K562 (cell line): ENCODE measurements at regions not wholly inside any gene's neighbourhood (a gene's known extent, or its start where the extent isn't known, plus 50 kb on each side); places are given as distances from the start of the nearest gene placed in this dataset.

Source experiments
- RAD51 ChIP-seq: fragments of 450-650 bp; IDR thresholded peaks from 2 replicates; pipeline ENCODE4 v1.7.1; 2016; ENCODE audit warnings: low read depth, mild to moderate bottlenecking, borderline replicate concordance
- ZNF407 ChIP-seq: fragments of 450-650 bp; IDR thresholded peaks from 2 replicates; pipeline ENCODE4 v1.6.1; 2016; ENCODE audit warnings: low read depth
- TF ChIP-seq, protein P1 (sequence below): fragments of 200-600 bp; sonication (generic); IDR thresholded peaks from one replicate; pipeline ENCODE4 v1.6.1; 2012; ENCODE audit warnings: mild to moderate bottlenecking, low read depth, low read length, inconsistent platforms

DNA sequence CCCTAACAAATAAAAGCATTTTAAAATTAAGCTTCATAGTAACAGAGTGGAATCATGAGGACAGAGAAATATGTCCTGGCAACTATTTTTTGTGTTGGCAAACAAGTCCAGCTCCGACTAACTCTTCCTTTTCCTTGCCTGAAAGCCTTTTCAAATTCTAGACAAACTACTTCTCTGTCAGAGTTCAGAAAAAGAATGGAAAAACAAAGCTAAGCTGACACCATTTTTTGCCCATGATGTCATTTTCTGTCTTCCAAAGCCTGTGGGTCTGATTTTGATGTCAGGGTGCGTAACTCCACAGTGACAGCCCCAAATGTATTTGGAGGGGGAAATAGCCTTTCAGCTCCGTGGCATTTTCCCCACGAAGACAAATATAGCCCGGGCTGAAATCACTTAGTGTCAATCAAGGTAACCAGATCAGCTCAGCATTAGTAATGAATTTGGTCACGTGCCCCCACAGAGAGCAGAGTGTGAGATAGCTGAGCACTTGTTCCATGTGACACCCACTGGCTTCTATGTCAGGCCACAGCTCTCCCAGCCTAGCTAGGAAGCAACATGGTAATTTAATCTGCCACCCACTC, 233.0 kb upstream of the SIX2 start (continued):
- TF ChIP-seq, protein P1, sequence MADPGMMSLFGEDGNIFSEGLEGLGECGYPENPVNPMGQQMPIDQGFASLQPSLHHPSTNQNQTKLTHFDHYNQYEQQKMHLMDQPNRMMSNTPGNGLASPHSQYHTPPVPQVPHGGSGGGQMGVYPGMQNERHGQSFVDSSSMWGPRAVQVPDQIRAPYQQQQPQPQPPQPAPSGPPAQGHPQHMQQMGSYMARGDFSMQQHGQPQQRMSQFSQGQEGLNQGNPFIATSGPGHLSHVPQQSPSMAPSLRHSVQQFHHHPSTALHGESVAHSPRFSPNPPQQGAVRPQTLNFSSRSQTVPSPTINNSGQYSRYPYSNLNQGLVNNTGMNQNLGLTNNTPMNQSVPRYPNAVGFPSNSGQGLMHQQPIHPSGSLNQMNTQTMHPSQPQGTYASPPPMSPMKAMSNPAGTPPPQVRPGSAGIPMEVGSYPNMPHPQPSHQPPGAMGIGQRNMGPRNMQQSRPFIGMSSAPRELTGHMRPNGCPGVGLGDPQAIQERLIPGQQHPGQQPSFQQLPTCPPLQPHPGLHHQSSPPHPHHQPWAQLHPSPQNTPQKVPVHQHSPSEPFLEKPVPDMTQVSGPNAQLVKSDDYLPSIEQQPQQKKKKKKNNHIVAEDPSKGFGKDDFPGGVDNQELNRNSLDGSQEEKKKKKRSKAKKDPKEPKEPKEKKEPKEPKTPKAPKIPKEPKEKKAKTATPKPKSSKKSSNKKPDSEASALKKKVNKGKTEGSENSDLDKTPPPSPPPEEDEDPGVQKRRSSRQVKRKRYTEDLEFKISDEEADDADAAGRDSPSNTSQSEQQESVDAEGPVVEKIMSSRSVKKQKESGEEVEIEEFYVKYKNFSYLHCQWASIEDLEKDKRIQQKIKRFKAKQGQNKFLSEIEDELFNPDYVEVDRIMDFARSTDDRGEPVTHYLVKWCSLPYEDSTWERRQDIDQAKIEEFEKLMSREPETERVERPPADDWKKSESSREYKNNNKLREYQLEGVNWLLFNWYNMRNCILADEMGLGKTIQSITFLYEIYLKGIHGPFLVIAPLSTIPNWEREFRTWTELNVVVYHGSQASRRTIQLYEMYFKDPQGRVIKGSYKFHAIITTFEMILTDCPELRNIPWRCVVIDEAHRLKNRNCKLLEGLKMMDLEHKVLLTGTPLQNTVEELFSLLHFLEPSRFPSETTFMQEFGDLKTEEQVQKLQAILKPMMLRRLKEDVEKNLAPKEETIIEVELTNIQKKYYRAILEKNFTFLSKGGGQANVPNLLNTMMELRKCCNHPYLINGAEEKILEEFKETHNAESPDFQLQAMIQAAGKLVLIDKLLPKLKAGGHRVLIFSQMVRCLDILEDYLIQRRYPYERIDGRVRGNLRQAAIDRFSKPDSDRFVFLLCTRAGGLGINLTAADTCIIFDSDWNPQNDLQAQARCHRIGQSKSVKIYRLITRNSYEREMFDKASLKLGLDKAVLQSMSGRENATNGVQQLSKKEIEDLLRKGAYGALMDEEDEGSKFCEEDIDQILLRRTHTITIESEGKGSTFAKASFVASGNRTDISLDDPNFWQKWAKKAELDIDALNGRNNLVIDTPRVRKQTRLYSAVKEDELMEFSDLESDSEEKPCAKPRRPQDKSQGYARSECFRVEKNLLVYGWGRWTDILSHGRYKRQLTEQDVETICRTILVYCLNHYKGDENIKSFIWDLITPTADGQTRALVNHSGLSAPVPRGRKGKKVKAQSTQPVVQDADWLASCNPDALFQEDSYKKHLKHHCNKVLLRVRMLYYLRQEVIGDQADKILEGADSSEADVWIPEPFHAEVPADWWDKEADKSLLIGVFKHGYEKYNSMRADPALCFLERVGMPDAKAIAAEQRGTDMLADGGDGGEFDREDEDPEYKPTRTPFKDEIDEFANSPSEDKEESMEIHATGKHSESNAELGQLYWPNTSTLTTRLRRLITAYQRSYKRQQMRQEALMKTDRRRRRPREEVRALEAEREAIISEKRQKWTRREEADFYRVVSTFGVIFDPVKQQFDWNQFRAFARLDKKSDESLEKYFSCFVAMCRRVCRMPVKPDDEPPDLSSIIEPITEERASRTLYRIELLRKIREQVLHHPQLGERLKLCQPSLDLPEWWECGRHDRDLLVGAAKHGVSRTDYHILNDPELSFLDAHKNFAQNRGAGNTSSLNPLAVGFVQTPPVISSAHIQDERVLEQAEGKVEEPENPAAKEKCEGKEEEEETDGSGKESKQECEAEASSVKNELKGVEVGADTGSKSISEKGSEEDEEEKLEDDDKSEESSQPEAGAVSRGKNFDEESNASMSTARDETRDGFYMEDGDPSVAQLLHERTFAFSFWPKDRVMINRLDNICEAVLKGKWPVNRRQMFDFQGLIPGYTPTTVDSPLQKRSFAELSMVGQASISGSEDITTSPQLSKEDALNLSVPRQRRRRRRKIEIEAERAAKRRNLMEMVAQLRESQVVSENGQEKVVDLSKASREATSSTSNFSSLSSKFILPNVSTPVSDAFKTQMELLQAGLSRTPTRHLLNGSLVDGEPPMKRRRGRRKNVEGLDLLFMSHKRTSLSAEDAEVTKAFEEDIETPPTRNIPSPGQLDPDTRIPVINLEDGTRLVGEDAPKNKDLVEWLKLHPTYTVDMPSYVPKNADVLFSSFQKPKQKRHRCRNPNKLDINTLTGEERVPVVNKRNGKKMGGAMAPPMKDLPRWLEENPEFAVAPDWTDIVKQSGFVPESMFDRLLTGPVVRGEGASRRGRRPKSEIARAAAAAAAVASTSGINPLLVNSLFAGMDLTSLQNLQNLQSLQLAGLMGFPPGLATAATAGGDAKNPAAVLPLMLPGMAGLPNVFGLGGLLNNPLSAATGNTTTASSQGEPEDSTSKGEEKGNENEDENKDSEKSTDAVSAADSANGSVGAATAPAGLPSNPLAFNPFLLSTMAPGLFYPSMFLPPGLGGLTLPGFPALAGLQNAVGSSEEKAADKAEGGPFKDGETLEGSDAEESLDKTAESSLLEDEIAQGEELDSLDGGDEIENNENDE = no peak
- no peak for TF ChIP-seq ZNF407
- peak; percentile 23; the same call in 1 of the 2 replicates for TF ChIP-seq RAD51
- TF ChIP-seq, all 486 proteins: peak for 4
